ENCODE measurements at regions not wholly inside any gene's neighbourhood (a gene's known extent, or its start where the extent isn't known, plus 50 kb on each side); places are given as distances from the start of the nearest gene placed in this dataset.

DNA sequence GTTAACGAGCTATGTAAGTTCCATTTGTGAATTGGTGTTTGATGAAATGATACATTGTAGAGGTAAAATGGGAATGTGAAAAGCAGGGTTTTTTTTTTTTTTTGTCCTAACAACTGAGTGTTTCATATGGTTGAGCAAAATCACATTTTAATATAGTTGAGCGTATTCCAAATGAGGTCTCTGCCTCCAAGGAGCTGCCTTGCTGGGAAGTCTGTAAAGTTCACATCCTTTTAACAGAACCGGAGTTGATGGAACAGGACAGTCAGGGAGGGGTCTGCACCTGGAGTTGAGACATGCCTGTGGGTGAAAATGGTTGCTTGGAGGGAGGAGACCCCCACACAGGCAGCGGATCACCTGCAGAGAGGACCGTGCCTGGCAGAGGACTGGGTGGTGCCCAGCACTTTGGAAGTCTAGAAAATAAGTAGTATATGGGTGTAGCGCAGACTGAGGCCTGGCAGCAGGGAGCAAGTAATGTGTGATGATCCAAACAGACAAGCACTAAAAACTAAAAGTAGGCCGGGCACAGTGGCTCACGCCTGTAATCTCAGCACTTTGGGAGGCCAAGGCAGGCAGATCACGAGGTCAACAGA, 75.2 kb upstream of the UBAC2 start:
- peak overlapping the region; percentile 71 for H3K27ac Mint-ChIP-seq
- H3K27me3 Mint-ChIP-seq, result no peaks in the 10 kb centered on the region
- DNase-seq (no peak), ATAC-seq (ENCODE audit: low read depth) (no peak)
- H3K9me3 Mint-ChIP-seq, result no peaks in the 10 kb centered on the region
- no peaks in the 10 kb centered on the region for H3K36me3 Mint-ChIP-seq
- POLR2A ChIA-PET, result interaction anchor here (0.6 to 1.0 kb wide), 3 partner anchors 36 to 136 kb away, joined by 3 to 4 read pairs (median 3); no protein-coding TSS in a partner anchor
- H3K4me1 Mint-ChIP-seq, result peaks cover 19% of the 10 kb centered on the region
- peak overlapping the region; percentile 61 for H3K4me3 Mint-ChIP-seq

- DNase-seq (no peak), ATAC-seq (ENCODE audit: low read depth) (no peak)
- no peaks in the 10 kb centered on the region for H3K27me3 Mint-ChIP-seq
- H3K4me1 Mint-ChIP-seq, result peaks cover 19% of the 10 kb centered on the region
- no peak overlapping the region for H3K27ac Mint-ChIP-seq
- H3K36me3 Mint-ChIP-seq, result no peaks in the 10 kb centered on the region
- H3K4me3 Mint-ChIP-seq, result no peak overlapping the region
- POLR2A ChIA-PET, result no interaction called here
- no peaks in the 10 kb centered on the region for H3K9me3 Mint-ChIP-seq
These were observed 73.8 kb upstream of the UBAC2 start for GRCh38 chr13:99126821-99127220.

DNA sequence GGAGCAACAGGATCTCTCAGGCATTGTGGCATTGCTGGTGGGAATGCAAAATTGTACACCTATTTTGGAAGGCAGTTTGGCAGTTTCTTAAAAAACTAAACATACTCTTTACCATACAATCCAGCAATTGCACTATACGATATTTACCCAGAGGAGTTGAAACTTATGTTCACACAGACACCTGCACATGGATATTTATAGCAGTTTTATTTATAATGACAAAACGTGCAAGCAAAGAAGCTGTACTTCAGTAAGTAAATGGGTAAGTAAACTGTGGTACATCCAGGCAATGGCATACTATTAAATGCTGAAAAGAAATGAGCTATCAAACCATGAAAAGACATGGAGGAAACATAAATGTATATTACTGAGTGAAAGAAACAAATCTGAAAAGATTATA, 71.6 kb upstream of the UBAC2 start:
- DNase-seq (no peak), ATAC-seq (ENCODE audit: low read depth) (no peak)
- POLR2A ChIA-PET, result no interaction called here
- Mint-ChIP-seq H3K36me3 (no peaks in the 10 kb centered on the region), H3K27ac (no peak overlapping the region), H3K4me3 (no peak overlapping the region), H3K27me3 (peaks cover 5% of the 10 kb centered on the region), H3K9me3 (no peaks in the 10 kb centered on the region), H3K4me1 (peaks cover 17% of the 10 kb centered on the region)

DNA sequence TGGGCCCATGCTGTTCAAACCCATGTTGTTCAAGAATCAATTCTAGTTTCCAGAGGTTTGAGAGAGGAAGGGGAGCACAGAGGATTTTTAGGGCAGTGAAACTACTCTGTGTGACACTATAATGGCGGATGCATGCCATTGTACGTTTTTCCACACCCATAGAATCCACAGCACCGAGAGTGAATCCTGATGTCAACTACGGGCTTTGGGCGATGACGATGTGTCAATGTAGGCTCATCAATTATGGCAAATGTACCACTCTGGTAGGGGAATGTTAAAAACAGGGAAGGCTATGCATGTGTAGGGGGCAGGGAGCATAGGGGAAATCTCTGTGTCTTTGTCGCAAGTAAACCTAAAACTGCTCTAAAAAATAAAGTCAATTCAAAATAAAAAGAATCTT, 70.7 kb upstream of the UBAC2 start:
- peaks cover 10% of the 10 kb centered on the region for H3K4me1 Mint-ChIP-seq
- H3K27ac Mint-ChIP-seq, result no peak overlapping the region
- peaks cover 5% of the 10 kb centered on the region for H3K27me3 Mint-ChIP-seq
- POLR2A ChIA-PET, result no interaction called here
- no peaks in the 10 kb centered on the region for H3K36me3 Mint-ChIP-seq
- no peak overlapping the region for H3K4me3 Mint-ChIP-seq
- DNase-seq (no peak), ATAC-seq (ENCODE audit: low read depth) (no peak)
- H3K9me3 Mint-ChIP-seq, result no peaks in the 10 kb centered on the region

GRCh38 chr13:99131410-99131809, 69.2 kb upstream of the UBAC2 start:
- H3K4me1 Mint-ChIP-seq, result peaks cover 3% of the 10 kb centered on the region
- POLR2A ChIA-PET, result no interaction called here
- H3K36me3 Mint-ChIP-seq, result no peaks in the 10 kb centered on the region
- no peaks in the 10 kb centered on the region for H3K9me3 Mint-ChIP-seq
- H3K27ac Mint-ChIP-seq, result no peak overlapping the region
- no peak overlapping the region for H3K4me3 Mint-ChIP-seq
- DNase-seq (no peak), ATAC-seq (ENCODE audit: low read depth) (no peak)
- H3K27me3 Mint-ChIP-seq, result peaks cover 5% of the 10 kb centered on the region

DNA sequence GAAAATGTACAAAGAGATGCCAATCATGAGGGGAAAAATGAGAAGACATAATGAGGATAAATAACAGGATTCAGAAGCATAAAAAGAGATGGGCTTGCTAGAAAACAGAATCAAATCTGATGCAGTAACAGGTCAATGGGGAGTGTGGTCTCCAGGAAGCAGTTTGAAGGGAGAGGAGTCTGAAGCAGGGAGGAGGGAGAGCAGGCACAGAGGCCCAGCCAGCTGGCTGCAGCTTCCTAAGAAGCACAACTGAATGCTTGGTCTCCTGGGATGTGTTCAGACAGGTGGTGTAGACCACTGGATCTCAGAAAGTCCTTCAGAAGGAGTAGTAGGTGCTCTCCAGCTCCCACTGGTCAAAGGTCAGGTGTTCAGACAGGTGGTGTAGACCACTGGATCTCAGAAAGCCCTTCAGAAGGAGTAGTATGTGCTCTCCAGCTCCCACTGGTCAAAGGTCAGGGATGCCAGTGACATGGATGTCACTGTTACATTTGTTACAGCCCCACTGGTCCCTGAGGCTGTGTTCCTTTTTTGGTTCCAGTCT, 68.3 kb upstream of the UBAC2 start:
- POLR2A ChIA-PET, result no interaction called here
- H3K36me3 Mint-ChIP-seq, result no peaks in the 10 kb centered on the region
- no peak overlapping the region for H3K4me3 Mint-ChIP-seq
- DNase-seq (no peak), ATAC-seq (ENCODE audit: low read depth) (no peak)
- peaks cover 5% of the 10 kb centered on the region for H3K27me3 Mint-ChIP-seq
- H3K4me1 Mint-ChIP-seq, result peaks cover 3% of the 10 kb centered on the region
- no peaks in the 10 kb centered on the region for H3K9me3 Mint-ChIP-seq
- H3K27ac Mint-ChIP-seq, result no peak overlapping the region

- Mint-ChIP-seq H3K27ac (no peak overlapping the region), H3K4me1 (peaks cover 3% of the 10 kb centered on the region), H3K27me3 (peaks cover 5% of the 10 kb centered on the region), H3K9me3 (no peaks in the 10 kb centered on the region), H3K36me3 (no peaks in the 10 kb centered on the region), H3K4me3 (no peak overlapping the region)
- ATAC-seq (ENCODE audit: low read depth) (no peak), DNase-seq (no peak)
- POLR2A ChIA-PET, result no interaction called here
These were observed 67.4 kb upstream of the UBAC2 start for GRCh38 chr13:99133230-99133629.

GRCh38 chr13:99133848-99134247, 66.8 kb upstream of the UBAC2 start:
- no peak overlapping the region for H3K4me3 Mint-ChIP-seq
- ATAC-seq (ENCODE audit: low read depth), result no peak
- H3K9me3 Mint-ChIP-seq, result no peaks in the 10 kb centered on the region
- H3K27me3 Mint-ChIP-seq, result peaks cover 5% of the 10 kb centered on the region
- H3K36me3 Mint-ChIP-seq, result no peaks in the 10 kb centered on the region
- DNase-seq, result no peak
- H3K27ac Mint-ChIP-seq, result no peak overlapping the region
- POLR2A ChIA-PET, result no interaction called here
- H3K4me1 Mint-ChIP-seq, result peaks cover 3% of the 10 kb centered on the region

DNA sequence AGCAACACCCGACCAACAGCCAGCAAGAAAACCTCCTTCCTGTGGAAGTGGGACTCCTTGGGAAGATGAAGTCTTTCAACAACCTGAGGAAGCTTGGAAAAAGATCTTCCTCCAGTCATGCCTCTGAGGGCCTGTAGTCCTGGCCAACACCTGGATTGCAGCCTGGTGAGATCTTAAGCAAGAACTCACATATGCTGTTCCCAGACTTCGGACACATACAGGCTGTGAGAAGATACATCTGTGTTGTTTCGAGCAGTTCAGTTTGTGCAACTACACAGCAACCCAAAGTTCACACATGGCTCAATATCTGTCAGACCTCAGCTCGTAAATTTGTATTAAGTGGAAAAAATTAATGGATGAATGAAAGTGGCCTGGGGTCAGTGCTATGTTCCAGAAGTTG, 65.1 kb upstream of the UBAC2 start:
- POLR2A ChIA-PET, result no interaction called here
- peaks cover 7% of the 10 kb centered on the region for H3K27me3 Mint-ChIP-seq
- DNase-seq (no peak), ATAC-seq (ENCODE audit: low read depth) (no peak)
- H3K4me3 Mint-ChIP-seq, result no peak overlapping the region
- no peak overlapping the region for H3K27ac Mint-ChIP-seq
- no peaks in the 10 kb centered on the region for H3K36me3 Mint-ChIP-seq
- peaks cover 3% of the 10 kb centered on the region for H3K4me1 Mint-ChIP-seq
- H3K9me3 Mint-ChIP-seq, result no peaks in the 10 kb centered on the region

GRCh38 chr13:99136427-99136954, 64.2 kb upstream of the UBAC2 start:
- no peaks in the 10 kb centered on the region for H3K36me3 Mint-ChIP-seq
- H3K27ac Mint-ChIP-seq, result no peak overlapping the region
- peaks cover 9% of the 10 kb centered on the region for H3K27me3 Mint-ChIP-seq
- DNase-seq (no peak), ATAC-seq (ENCODE audit: low read depth) (no peak)
- H3K4me3 Mint-ChIP-seq, result no peak overlapping the region
- peaks cover 3% of the 10 kb centered on the region for H3K4me1 Mint-ChIP-seq
- no peaks in the 10 kb centered on the region for H3K9me3 Mint-ChIP-seq
- POLR2A ChIA-PET, result no interaction called here

DNA sequence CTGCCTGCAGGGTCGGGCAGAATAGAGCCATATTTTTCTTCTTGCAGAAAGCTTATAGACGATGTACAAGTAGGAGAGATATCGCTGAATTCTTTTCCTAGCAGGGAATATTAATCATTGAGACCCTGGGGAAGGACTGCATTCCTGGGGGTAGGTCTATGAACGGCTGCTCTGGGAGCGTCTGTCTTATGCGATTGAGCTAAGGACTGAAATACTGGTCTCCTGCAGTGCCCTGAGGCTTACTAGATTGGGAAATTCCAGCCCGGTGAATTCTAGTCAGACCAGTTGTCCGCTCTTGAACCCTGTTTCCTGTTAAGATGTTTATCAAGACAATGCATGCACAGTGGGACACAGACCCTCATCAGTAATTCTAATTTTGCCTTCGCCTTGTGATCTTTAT, 59.8 kb upstream of the UBAC2 start:
- peaks cover 3% of the 10 kb centered on the region for H3K27me3 Mint-ChIP-seq
- DNase-seq, result no peak
- no peaks in the 10 kb centered on the region for H3K9me3 Mint-ChIP-seq
- H3K36me3 Mint-ChIP-seq, result no peaks in the 10 kb centered on the region
- peak overlapping the region; percentile 53 for H3K27ac Mint-ChIP-seq
- ATAC-seq (ENCODE audit: low read depth), result no peak
- no peak overlapping the region for H3K4me3 Mint-ChIP-seq
- H3K4me1 Mint-ChIP-seq, result no peaks in the 10 kb centered on the region
- POLR2A ChIA-PET, result no interaction called here

DNA sequence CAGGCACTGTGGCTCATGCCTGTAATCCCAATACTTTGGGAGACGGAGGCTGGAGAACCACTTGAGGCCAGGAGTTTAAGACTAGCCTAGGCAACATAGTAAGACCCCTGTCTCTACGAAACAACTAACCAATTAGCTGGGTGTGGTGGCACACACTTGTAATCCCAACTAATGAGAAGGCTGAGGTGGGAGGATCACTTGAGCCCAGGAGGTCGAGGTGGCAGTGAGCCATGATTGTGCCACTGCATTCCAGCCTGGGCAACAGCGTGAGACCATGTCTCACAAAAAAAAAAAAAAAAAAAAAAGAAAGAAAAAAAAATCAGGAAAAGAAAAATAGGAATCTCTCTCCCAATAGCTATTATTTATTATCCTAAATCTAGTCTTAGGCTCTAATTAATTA, 56.8 kb upstream of the UBAC2 start:
- DNase-seq (no peak), ATAC-seq (ENCODE audit: low read depth) (no peak)
- H3K27me3 Mint-ChIP-seq, result peaks cover 3% of the 10 kb centered on the region
- H3K9me3 Mint-ChIP-seq, result no peaks in the 10 kb centered on the region
- no peak overlapping the region for H3K27ac Mint-ChIP-seq
- no peak overlapping the region for H3K4me3 Mint-ChIP-seq
- POLR2A ChIA-PET, result interaction anchor here (0.6 to 0.7 kb wide), 2 partner anchors 43 to 1498 kb away, joined by 3 read pairs; no protein-coding TSS in a partner anchor
- H3K36me3 Mint-ChIP-seq, result no peaks in the 10 kb centered on the region
- no peaks in the 10 kb centered on the region for H3K4me1 Mint-ChIP-seq

GRCh38 chr13:99144306-99144705, 56.3 kb upstream of the UBAC2 start:
- no peak for ATAC-seq (ENCODE audit: low read depth)
- no peak for DNase-seq
- POLR2A ChIA-PET, result interaction anchor here (0.6 kb wide), 1 partner anchor 43 kb away, joined by 3 read pairs; no protein-coding TSS in a partner anchor
- H3K4me3 Mint-ChIP-seq, result no peak overlapping the region
- H3K27me3 Mint-ChIP-seq, result peaks cover 3% of the 10 kb centered on the region
- H3K27ac Mint-ChIP-seq, result no peak overlapping the region
- H3K9me3 Mint-ChIP-seq, result no peaks in the 10 kb centered on the region
- no peaks in the 10 kb centered on the region for H3K36me3 Mint-ChIP-seq
- no peaks in the 10 kb centered on the region for H3K4me1 Mint-ChIP-seq

DNA sequence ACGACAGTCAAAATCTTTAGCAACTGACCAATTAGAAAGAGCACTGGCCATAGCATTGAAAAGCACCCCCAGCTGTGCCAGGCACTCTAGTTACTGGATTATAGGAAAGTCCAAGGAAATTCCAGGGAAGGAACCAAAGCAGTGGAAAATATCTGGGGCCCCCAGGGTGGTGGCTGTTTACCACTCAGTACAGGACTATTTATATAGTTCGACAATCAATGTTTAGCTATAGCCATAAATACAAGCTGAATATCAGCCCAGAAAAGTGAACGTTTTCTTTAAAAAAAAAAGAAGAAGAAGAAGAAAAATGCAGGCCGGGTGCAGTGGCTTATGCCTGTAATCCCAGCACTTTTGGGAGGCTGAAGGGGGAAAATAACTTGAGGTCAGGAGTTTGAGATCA, 55.2 kb upstream of the UBAC2 start:
- H3K4me1 Mint-ChIP-seq, result no peaks in the 10 kb centered on the region
- POLR2A ChIA-PET, result interaction anchor here (0.7 kb wide), 1 partner anchor 332 kb away, joined by 4 read pairs; no protein-coding TSS in a partner anchor
- ATAC-seq (ENCODE audit: low read depth), result no peak

More for the DNA sequence above, 55.2 kb upstream of the UBAC2 start:
- Mint-ChIP-seq H3K9me3 (peaks cover 1% of the 10 kb centered on the region), H3K36me3 (peaks cover 3% of the 10 kb centered on the region), H3K4me3 (no peak overlapping the region), H3K27me3 (peaks cover 2% of the 10 kb centered on the region), H3K27ac (no peak overlapping the region)
- no peak for DNase-seq

Data from activated naive CD8-positive, alpha-beta T cell treated with anti-CD3 and anti-CD28 coated beads, Interleukin-2, amount 10 ng/mL, durations not matched to agents 7 days and 5 days (primary cell).